Epithelial cell of proximal tubule (primary cell): ENCODE measurements at regions not wholly inside any gene's neighbourhood (a gene's known extent, or its start where the extent isn't known, plus 50 kb on each side); places are given as distances from the start of the nearest gene placed in this dataset.

Experiments
- DNase-seq: peaks from one replicate; pipeline ENCODE4 v3.0.0-alpha.2; 2011; ENCODE audit warnings: low read depth
- H3K4me3 ChIP-seq: 2 replicates; pipeline ENCODE4 v1.5.1; 2011; ENCODE audit warnings: low read depth, mild to moderate bottlenecking, low read length
- CTCF ChIP-seq: conservative IDR thresholded peaks from 2 replicates; pipeline ENCODE4 v1.5.1; 2012; ENCODE audit warnings: low read depth, mild to moderate bottlenecking, low read length

DNA sequence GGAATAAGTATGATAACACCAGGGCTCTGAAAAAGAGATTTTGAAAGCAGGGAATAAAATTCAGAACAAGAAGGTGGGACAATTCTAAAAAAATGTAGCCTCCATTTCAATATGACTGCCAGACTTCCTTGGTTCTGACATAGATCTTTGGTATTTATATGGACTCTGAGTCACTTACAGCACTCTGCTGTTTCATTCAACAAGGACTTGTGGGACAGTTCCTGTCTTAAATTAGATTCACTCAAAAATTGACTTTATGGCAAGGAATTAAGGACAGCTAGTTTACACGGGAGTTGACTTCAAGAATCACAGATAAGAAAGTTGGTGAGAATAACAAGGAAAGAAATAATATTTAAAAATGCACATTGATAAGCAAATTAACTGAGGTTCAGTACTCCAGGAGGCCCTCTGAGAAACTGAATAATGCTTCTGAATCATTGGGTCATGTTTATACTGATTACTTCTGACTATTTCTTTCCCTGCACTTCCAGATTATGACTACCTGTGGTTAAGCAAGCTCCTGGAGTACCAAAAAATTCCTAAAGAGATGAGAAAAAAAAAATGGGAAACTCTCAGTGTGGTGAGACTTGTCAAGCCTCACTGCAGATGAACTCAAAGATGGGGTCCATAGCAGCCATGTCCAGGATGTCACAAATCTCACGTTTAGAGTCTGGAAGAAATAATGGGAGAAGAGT, 828.3 kb upstream of the PIK3C3 start:
- no peak for TF ChIP-seq CTCF
- peak; percentile 7 for DNase-seq
- no peak overlapping the region for H3K4me3 ChIP-seq

DNA sequence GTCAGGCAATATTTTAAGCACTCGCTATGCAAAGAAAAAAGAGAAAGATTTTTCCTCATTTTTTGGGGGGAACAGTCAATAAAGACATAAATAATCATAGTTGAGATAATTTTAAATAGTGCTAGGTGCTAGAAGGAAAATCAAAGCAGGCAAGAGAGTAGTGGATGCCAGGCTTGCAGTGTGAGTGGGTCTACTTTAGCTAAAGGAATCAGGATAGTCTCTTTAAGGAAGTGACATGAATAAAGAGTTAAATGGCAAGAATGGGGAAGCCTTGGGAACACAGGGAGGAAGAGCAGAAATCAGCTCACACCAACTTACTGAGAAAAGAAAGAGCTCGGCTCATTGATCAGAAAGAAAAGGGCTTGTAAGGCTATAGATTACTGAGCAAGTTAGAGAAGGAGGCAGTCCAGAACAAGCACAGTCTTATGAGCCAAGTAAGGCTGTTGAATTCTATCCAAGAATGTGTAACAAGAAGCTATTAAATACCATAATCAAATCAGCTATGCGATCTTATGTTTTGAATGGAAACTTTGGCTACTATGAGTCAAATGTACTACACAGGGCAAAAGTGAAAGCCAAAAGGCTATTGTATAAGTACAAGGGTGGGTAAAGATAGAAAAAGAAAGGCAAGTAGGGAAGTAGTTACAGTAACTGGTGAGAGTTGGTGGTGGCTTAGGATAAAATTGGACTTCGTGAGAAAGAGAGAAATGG, 833.8 kb upstream of the PIK3C3 start:
- no peak for TF ChIP-seq CTCF
- no peak overlapping the region for H3K4me3 ChIP-seq
- no peak for DNase-seq

DNA sequence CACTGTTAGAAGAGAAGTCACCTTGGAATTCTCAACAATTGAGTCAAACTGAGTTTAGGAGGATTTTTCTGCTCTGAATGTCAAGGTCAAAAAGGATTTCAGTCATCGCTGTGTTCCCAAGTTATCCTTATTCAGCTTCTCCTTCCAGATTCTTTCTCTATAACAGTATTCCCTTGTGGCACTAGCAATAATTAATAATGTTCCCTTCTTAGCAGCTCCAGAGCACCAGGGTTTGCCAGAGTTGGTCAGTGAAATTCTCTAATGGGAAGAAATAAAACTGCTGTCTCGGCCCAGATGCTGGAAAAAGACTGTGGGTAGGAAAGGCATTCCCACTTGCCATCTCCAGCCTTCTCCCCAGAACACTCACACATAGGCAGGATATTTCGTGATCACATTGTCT, 836.0 kb upstream of the PIK3C3 start:
- no peak for DNase-seq
- no peak overlapping the region for H3K4me3 ChIP-seq
- TF ChIP-seq CTCF: no peak

- no peak overlapping the region for H3K4me3 ChIP-seq
- DNase-seq: no peak
- TF ChIP-seq CTCF: no peak
These were observed 841.0 kb upstream of the PIK3C3 start for GRCh38 chr18:41113885-41114482.

- TF ChIP-seq CTCF: no peak
- no peak overlapping the region for H3K4me3 ChIP-seq
- DNase-seq: no peak
These were observed 855.6 kb upstream of the PIK3C3 start for GRCh38 chr18:41099451-41099850.

DNA sequence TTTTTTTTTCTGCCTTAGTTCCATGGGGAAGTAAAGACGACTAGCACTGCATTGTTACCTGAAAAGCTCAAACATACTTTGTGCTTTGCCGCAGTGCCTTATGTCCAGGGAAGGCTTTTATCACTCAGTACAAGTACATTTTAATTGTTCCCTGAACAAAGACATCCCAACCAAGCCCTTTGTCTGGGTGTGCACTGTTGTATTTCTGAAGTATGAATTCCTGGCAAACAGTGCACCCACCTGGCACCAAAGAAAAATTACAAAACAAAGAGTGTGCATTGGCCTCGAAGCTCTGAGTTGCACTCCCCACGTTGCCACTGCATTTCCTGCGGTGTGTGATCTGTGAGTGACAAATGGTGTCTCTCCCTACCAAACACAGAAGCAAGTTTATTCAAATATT, 858.5 kb upstream of the PIK3C3 start:
- H3K4me3 ChIP-seq: no peak overlapping the region
- DNase-seq: no peak
- TF ChIP-seq CTCF: no peak
